MM.1S (cell line): ENCODE measurements at regions not wholly inside any gene's neighbourhood (a gene's known extent, or its start where the extent isn't known, plus 50 kb on each side); places are given as distances from the start of the nearest gene placed in this dataset.

Source experiments
- DNase-seq: peaks from one replicate; pipeline ENCODE4 v3.0.0-alpha.2; 2015
- H2AFZ ChIP-seq: fragments of 300-600 bp; sonication (generic); 2 replicates; pipeline ENCODE4 v1.6.0; 2016; ENCODE audit warnings: antibody characterized with exemption, low read length
- H3F3A ChIP-seq: fragments of 300-600 bp; sonication (generic); 2 replicates; pipeline ENCODE4 v1.6.1; 2016; ENCODE audit warnings: mild to moderate bottlenecking, antibody characterized with exemption, low read length, moderate library complexity, mixed read lengths; ENCODE audit not compliant: insufficient read depth
- H3K27ac ChIP-seq: fragments of 300-600 bp; sonication (generic); 2 replicates; pipeline ENCODE4 v1.5.1; 2016; ENCODE audit warnings: mild to moderate bottlenecking, low read length
- H3K27me3 ChIP-seq: fragments of 300-600 bp; sonication (generic); replicated peaks from 2 replicates; pipeline ENCODE4 v1.6.0; 2016; ENCODE audit warnings: low read length; ENCODE audit not compliant: insufficient read depth
- H3K36me3 ChIP-seq: fragments of 300-600 bp; sonication (generic); replicated peaks from 2 replicates; pipeline ENCODE4 v1.6.1; 2016; ENCODE audit warnings: mild to moderate bottlenecking, low read length, mixed read lengths; ENCODE audit not compliant: insufficient read depth
- H3K4me1 ChIP-seq: fragments of 300-600 bp; sonication (generic); 2 replicates; pipeline ENCODE4 v1.6.1; 2016; ENCODE audit warnings: low read length, mixed read lengths
- H3K4me2 ChIP-seq: fragments of 300-600 bp; sonication (generic); 2 replicates; pipeline ENCODE4 v1.6.0; 2016; ENCODE audit warnings: low read depth, low read length
- H3K4me3 ChIP-seq: fragments of 300-600 bp; sonication (generic); 2 replicates; pipeline ENCODE4 v1.5.1; 2016; ENCODE audit warnings: low read length, mixed read lengths
- H3K79me2 ChIP-seq: fragments of 300-600 bp; sonication (generic); 2 replicates; pipeline ENCODE4 v1.6.1; 2016; ENCODE audit warnings: mixed run types, low read length, mixed read lengths
- H3K9ac ChIP-seq: fragments of 300-600 bp; sonication (generic); 2 replicates; pipeline ENCODE4 v1.6.1; 2016; ENCODE audit warnings: low read length, mixed read lengths
- H3K9me2 ChIP-seq: fragments of 300-600 bp; sonication (generic); replicated peaks from 2 replicates; pipeline ENCODE4 v1.6.1; 2016; ENCODE audit warnings: mild to moderate bottlenecking, low read length, mixed read lengths; ENCODE audit not compliant: insufficient read depth
- H3K9me3 ChIP-seq: fragments of 300-600 bp; sonication (generic); replicated peaks from 2 replicates; pipeline ENCODE4 v1.6.1; 2016; ENCODE audit warnings: mild to moderate bottlenecking, low read length, mixed read lengths; ENCODE audit not compliant: insufficient read depth
- H4K20me1 ChIP-seq: fragments of 300-600 bp; sonication (generic); 2 replicates; pipeline ENCODE4 v1.6.1; 2016; ENCODE audit warnings: mild to moderate bottlenecking, low read length, moderate library complexity, mixed read lengths; ENCODE audit not compliant: insufficient read depth
- CTCF ChIP-seq: fragments of 300-600 bp; sonication (generic); IDR thresholded peaks from 2 replicates; pipeline ENCODE4 v1.5.1; 2016; ENCODE audit warnings: antibody characterized with exemption, low read length, mixed read lengths
- EZH2 ChIP-seq: fragments of 300-600 bp; sonication (generic); optimal IDR thresholded peaks from 2 replicates; pipeline ENCODE3; 2017; ENCODE audit warnings: low read depth, mild to moderate bottlenecking, antibody characterized with exemption, low read length, mixed read lengths
- EZH2phosphoT487 ChIP-seq: fragments of 300-600 bp; sonication (generic); IDR thresholded peaks from 2 replicates; pipeline ENCODE4 v1.6.1; 2018; ENCODE audit warnings: antibody characterized with exemption, low read length

DNA sequence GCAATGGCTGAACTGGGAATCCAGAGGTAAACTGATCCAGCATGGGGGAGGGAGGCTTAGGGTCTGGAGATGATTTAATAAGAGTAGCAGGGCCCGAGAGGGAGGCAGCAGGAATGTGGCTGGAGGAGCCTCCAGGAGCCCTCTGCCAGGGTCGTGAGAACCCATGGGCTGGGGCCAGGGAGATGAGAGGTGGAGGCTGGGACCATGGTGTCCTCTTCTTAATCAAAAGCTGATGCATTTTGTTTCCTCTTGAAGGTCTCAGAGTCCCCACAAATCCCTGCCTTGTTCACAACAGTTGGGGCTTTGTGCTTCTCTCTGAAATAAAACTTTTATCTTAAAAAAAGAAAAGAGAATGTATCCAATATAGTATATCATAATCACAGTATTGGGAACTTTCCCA, 123.7 kb upstream of the ZNF516 start:
- Histone ChIP-seq H3K9ac (no peak overlapping the region), H3K4me3 (no peak overlapping the region), H3K9me2 (no peaks in the 10 kb centered on the region), H3K27me3 (no peaks in the 10 kb centered on the region), H2AFZ (no peak overlapping the region), H3K27ac (no peak overlapping the region), H3K4me1 (no peaks in the 10 kb centered on the region), H3K36me3 (no peaks in the 10 kb centered on the region), H3K4me2 (no peak overlapping the region), H4K20me1 (no peaks in the 10 kb centered on the region), H3K9me3 (no peaks in the 10 kb centered on the region), H3K79me2 (no peaks in the 10 kb centered on the region), H3F3A (no peaks in the 10 kb centered on the region)
- DNase-seq, result no peak
- TF ChIP-seq CTCF (no peak), EZH2 (no peak), EZH2phosphoT487 (no peak)

- no peaks in the 10 kb centered on the region for H3K36me3 ChIP-seq
- DNase-seq, result no peak
- no peaks in the 10 kb centered on the region for H4K20me1 ChIP-seq
- no peak overlapping the region for H3K9ac ChIP-seq
- no peak overlapping the region for H2AFZ ChIP-seq
- H3K4me1 ChIP-seq, result no peaks in the 10 kb centered on the region
- no peak overlapping the region for H3K4me2 ChIP-seq
- TF ChIP-seq CTCF (no peak), EZH2phosphoT487 (no peak), EZH2 (no peak)
- H3K9me3 ChIP-seq, result no peaks in the 10 kb centered on the region
- no peak overlapping the region for H3K27ac ChIP-seq
- H3K4me3 ChIP-seq, result no peak overlapping the region
- H3K9me2 ChIP-seq, result no peaks in the 10 kb centered on the region
- no peaks in the 10 kb centered on the region for H3F3A ChIP-seq
- no peaks in the 10 kb centered on the region for H3K79me2 ChIP-seq
- no peaks in the 10 kb centered on the region for H3K27me3 ChIP-seq
Observed at GRCh38 chr18:76616373-76616772, 121.3 kb upstream of the ZNF516 start.

DNA sequence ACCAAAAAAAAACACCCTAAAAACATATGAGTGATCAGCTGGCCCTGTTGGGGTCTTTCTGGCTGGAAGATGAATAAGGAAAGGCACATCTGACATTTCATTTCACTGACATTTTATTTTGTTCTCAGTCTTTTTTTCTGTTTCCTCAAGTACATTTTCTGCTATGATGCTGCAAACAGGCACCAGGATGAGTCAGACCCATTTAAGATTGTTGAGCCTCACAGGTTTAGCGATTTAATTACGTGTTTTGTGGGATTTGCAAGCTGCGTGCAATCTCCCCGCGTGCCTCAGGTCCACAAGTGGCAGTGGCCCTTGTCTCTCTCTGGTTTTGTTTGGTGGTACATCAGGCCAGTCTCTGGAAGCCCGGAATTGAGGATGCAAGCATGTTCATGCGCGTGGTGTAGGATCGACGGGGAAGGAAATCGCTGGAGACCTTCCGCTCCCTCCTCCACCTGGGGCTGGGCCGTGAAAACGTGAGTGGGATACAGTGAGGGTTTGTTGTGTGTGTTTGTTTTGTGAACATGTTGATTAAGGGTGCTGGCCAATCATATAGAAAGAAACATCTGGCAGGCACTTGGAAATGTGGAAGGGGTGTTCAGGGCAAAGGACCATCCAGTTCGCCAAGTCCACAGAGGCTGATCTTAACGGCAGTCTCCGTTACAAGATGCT, 120.2 kb upstream of the ZNF516 start:
- no peaks in the 10 kb centered on the region for H3K9me3 ChIP-seq
- TF ChIP-seq CTCF (no peak), EZH2phosphoT487 (no peak), EZH2 (no peak)
- no peaks in the 10 kb centered on the region for H3K36me3 ChIP-seq
- H3K27me3 ChIP-seq, result no peaks in the 10 kb centered on the region
- H4K20me1 ChIP-seq, result no peaks in the 10 kb centered on the region
- H3K9ac ChIP-seq, result no peak overlapping the region
- no peak overlapping the region for H3K27ac ChIP-seq
- no peak for DNase-seq
- no peaks in the 10 kb centered on the region for H3F3A ChIP-seq
- no peak overlapping the region for H2AFZ ChIP-seq
- no peaks in the 10 kb centered on the region for H3K79me2 ChIP-seq
- H3K4me2 ChIP-seq, result no peak overlapping the region
- no peaks in the 10 kb centered on the region for H3K4me1 ChIP-seq
- no peak overlapping the region for H3K4me3 ChIP-seq
- H3K9me2 ChIP-seq, result no peaks in the 10 kb centered on the region
